ENCODE measurements at regions not wholly inside any gene's neighbourhood (a gene's known extent, or its start where the extent isn't known, plus 50 kb on each side); places are given as distances from the start of the nearest gene placed in this dataset.
A peak's percentile ranks its signal among the peaks of the same experiment; 100 is the strongest.

- peaks cover 96% of the 10 kb centered on the region for H3K79me2 ChIP-seq (ENCODE audit: control insufficient read depth, insufficient read depth, low read length)
- H3K27ac ChIP-seq (ENCODE audit: control insufficient read depth, insufficient read depth, low read length) = peak overlapping the region; percentile 94
- dilution Hi-C loops (cut with MboI; ENCODE audit: extremely low pct_ligation_motif_present, low sequenced_read_pairs) = no loop called here
- H3K4me3 ChIP-seq (ENCODE audit: control insufficient read depth in 2 of 3, extremely low read depth in 1 of 3, insufficient read depth in 2 of 3, low read depth in 1 of 3, low read length in 3 of 3) = peak overlapping the region in 2 of 3 experiments; percentile 21 to 58
- FAIRE-seq = peak; percentile 60
- H3K9me1 ChIP-seq (ENCODE audit: control insufficient read depth, extremely low read depth, insufficient read depth, low read length) = no peaks in the 10 kb centered on the region
- H3K9ac ChIP-seq (ENCODE audit: control insufficient read depth, extremely low read depth, insufficient read depth, low read length) = peak overlapping the region; percentile 77
- DNase-seq (ENCODE audit: low read depth, low spot score) = no peak
- peaks cover 0 to 2% of the 10 kb centered on the region in 2 experiments for H3K36me3 ChIP-seq (ENCODE audit: control insufficient read depth in 2 of 2, extremely low read depth in 1 of 2, insufficient read depth in 2 of 2, low read length in 2 of 2)
- H3K4me2 ChIP-seq (ENCODE audit: control insufficient read depth, extremely low read depth, insufficient read depth, low read depth, low read length) = peak overlapping the region; percentile 82
- peaks cover 76% of the 10 kb centered on the region for H3K4me1 ChIP-seq (ENCODE audit: control insufficient read depth, extremely low read depth, insufficient read depth, low read length)
- no peak overlapping the region for H2AFZ ChIP-seq (ENCODE audit: control insufficient read depth, low read length)
- H4K20me1 ChIP-seq (ENCODE audit: control insufficient read depth, extremely low read depth, insufficient read depth, low read length) = peaks cover 7% of the 10 kb centered on the region
- TF ChIP-seq EZH2 (IDR thresholded peaks at IDR 0.05; ENCODE audit: low read length) (no peak), CTCF (optimal IDR thresholded peaks at IDR 0.05 in 1 of 3, IDR thresholded peaks at IDR 0.05 in 1 of 3, conservative IDR thresholded peaks at IDR 0.05 in 1 of 3; ENCODE audit: extremely low read depth in 1 of 3, insufficient read depth in 2 of 3, low read length in 3 of 3) (no peak)
- no peaks in the 10 kb centered on the region for H3K27me3 ChIP-seq (ENCODE audit: control insufficient read depth, extremely low read depth, insufficient read depth, low read length)
- no peaks in the 10 kb centered on the region for H3K9me3 ChIP-seq (ENCODE audit: control insufficient read depth, low read depth, low read length)
Observed at GRCh38 chr1:39110325-39110851, 84.2 kb downstream of the NDUFS5 start.

DNA sequence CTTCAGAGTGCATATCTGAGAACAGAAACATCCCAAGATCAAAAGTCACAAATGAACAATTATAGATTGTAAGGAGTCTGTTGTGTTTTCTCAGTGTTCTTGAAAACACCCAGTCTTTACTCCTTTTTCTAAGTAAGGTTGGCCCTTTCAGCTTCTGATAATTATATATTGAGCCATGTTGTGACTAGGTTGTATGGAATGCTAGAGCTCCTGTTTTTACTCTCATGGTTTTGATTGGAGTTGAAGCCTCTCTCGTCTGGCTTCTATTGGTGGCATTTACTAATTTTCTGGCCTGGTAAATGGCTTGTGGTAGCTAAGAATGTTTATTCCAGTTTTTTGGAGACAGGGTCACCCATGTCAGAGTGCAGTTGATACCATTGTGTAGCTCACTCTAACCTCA, 84.7 kb downstream of the NDUFS5 start:
- FAIRE-seq (peak; percentile 26), DNase-seq (ENCODE audit: low read depth, low spot score) (no peak)
- H3K79me2 ChIP-seq (ENCODE audit: control insufficient read depth, insufficient read depth, low read length) = peaks cover 96% of the 10 kb centered on the region
- dilution Hi-C loops (cut with MboI; ENCODE audit: extremely low pct_ligation_motif_present, low sequenced_read_pairs) = no loop called here
- H3K4me1 ChIP-seq (ENCODE audit: control insufficient read depth, extremely low read depth, insufficient read depth, low read length) = peaks cover 81% of the 10 kb centered on the region
- H3K9me3 ChIP-seq (ENCODE audit: control insufficient read depth, low read depth, low read length) = no peaks in the 10 kb centered on the region
- peaks cover 10% of the 10 kb centered on the region for H4K20me1 ChIP-seq (ENCODE audit: control insufficient read depth, extremely low read depth, insufficient read depth, low read length)
- no peaks in the 10 kb centered on the region for H3K27me3 ChIP-seq (ENCODE audit: control insufficient read depth, extremely low read depth, insufficient read depth, low read length)
- H3K4me2 ChIP-seq (ENCODE audit: control insufficient read depth, extremely low read depth, insufficient read depth, low read depth, low read length) = peak overlapping the region; percentile 82
- H3K27ac ChIP-seq (ENCODE audit: control insufficient read depth, insufficient read depth, low read length) = peak overlapping the region; percentile 94
- TF ChIP-seq EZH2 (IDR thresholded peaks at IDR 0.05; ENCODE audit: low read length) (no peak), CTCF (optimal IDR thresholded peaks at IDR 0.05 in 1 of 3, IDR thresholded peaks at IDR 0.05 in 1 of 3, conservative IDR thresholded peaks at IDR 0.05 in 1 of 3; ENCODE audit: extremely low read depth in 1 of 3, insufficient read depth in 2 of 3, low read length in 3 of 3) (no peak)
- peaks cover under 1% of the 10 kb centered on the region for H3K9me1 ChIP-seq (ENCODE audit: control insufficient read depth, extremely low read depth, insufficient read depth, low read length)
- H2AFZ ChIP-seq (ENCODE audit: control insufficient read depth, low read length) = no peak overlapping the region
- H3K9ac ChIP-seq (ENCODE audit: control insufficient read depth, extremely low read depth, insufficient read depth, low read length) = peak overlapping the region; percentile 77
- peak overlapping the region in 2 of 3 experiments; percentile 21 to 58 for H3K4me3 ChIP-seq (ENCODE audit: control insufficient read depth in 2 of 3, extremely low read depth in 1 of 3, insufficient read depth in 2 of 3, low read depth in 1 of 3, low read length in 3 of 3)
- H3K36me3 ChIP-seq (ENCODE audit: control insufficient read depth in 2 of 2, extremely low read depth in 1 of 2, insufficient read depth in 2 of 2, low read length in 2 of 2) = peaks cover 0 to 2% of the 10 kb centered on the region in 2 experiments
